ENCODE measurements at regions not wholly inside any gene's neighbourhood (a gene's known extent, or its start where the extent isn't known, plus 50 kb on each side); places are given as distances from the start of the nearest gene placed in this dataset.

- TF ChIP-seq CTCF (conservative IDR thresholded peaks at IDR 0.05; ENCODE audit: low read depth, low read length) (no peak), EZH2phosphoT487 (IDR thresholded peaks at IDR 0.05; ENCODE audit: borderline replicate concordance, low read length) (no peak)
These were observed 120.2 kb upstream of the TBCA start for GRCh38 chr5:77896338-77896737.
